ENCODE measurements at regions not wholly inside any gene's neighbourhood (a gene's known extent, or its start where the extent isn't known, plus 50 kb on each side); places are given as distances from the start of the nearest gene placed in this dataset.

DNA sequence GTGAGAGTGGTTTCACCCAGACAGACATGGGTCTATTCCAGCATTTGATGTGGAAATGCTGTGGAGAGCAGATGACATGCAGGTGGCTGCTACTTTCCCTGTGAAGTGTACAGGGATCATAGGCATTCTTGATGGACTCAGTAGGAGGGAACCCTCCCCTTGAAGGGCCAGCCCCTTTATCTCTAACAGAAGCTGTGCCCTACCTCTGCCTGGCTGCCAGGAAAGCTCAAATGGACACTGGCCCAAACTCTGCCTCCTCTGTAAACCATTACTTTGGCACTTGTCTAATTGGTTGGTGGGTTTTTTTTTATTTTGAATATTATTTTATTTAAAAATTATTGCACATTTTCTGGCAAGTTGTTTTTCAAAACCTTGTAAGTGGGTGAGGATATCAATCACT lies 106.7 kb upstream of the GGTLC1 start:
- TF ChIP-seq CTCF (IDR thresholded peaks at IDR 0.05), result no peak

- TF ChIP-seq CTCF (IDR thresholded peaks at IDR 0.05), result no peak
Observed at GRCh38 chr20:24089576-24089975, 101.0 kb upstream of the GGTLC1 start.

DNA sequence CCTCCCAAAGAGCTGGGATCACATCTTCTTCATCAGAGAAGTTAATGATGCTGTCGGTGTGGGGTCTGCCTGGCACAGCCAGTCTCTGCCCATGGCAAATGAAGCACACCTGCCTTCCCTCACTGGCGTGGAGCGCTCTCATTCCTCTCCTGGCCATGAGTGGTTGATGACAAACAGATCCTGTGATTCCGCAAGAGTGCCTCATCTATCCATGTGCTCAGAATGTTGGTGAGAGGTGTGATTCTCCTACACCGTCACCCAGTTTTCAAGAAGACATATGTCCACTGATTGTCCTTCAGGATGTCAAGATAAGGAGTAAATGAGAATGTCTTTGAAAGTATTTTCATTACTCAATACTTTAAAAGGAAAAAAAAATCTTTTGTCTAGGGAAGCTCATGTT lies 97.5 kb upstream of the GGTLC1 start:
- no peak for TF ChIP-seq CTCF (IDR thresholded peaks at IDR 0.05)

GRCh38 chr20:24084281-24084680 lies 95.7 kb upstream of the GGTLC1 start:
- TF ChIP-seq CTCF (IDR thresholded peaks at IDR 0.05), result no peak

GRCh38 chr20:24081077-24081476 lies 92.5 kb upstream of the GGTLC1 start:
- TF ChIP-seq CTCF (IDR thresholded peaks at IDR 0.05), result no peak

GRCh38 chr20:24079661-24080412 lies 91.3 kb upstream of the GGTLC1 start:
- no peak for TF ChIP-seq CTCF (IDR thresholded peaks at IDR 0.05)

DNA sequence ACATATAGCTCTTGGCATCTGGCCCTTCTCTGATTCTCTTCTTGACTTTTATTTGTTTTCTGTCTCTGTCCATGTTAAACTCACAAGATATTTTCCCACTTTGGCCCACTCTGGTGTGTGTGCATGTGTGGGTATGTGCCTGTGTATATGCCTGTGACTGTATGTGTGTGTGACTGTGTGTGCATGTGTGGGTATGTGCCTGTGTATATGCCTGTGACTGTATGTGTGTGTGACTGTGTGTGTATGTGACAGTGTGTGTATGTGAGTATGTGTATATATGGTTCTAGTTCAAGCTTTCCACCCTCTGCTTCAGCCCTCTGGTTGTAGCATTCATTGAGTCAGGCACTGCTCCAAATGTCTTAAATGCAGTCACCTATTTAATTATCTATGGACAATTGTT lies 88.6 kb upstream of the GGTLC1 start:
- no peak for TF ChIP-seq CTCF (IDR thresholded peaks at IDR 0.05)

GRCh38 chr20:24070679-24071078 lies 82.1 kb upstream of the GGTLC1 start:
- TF ChIP-seq CTCF (IDR thresholded peaks at IDR 0.05), result no peak
